Jurkat, Clone E6-1 (cell line): ENCODE measurements at regions not wholly inside any gene's neighbourhood (a gene's known extent, or its start where the extent isn't known, plus 50 kb on each side); places are given as distances from the start of the nearest gene placed in this dataset.

ENCODE experiments used
- DNase-seq: peaks from one replicate; pipeline ENCODE4 v3.0.0-alpha.2; 2011; ENCODE audit warnings: low read depth, low spot score
- H3K4me3 ChIP-seq: 2 replicates; pipeline ENCODE4 v1.5.1; 2011; ENCODE audit warnings: mild to moderate bottlenecking, low read length, control low read depth, moderate library complexity

- H3K4me3 ChIP-seq = no peak overlapping the region
- DNase-seq = no peak
These were observed 75.2 kb upstream of the PRLR start for GRCh38 chr5:35305336-35306020.

- no peak for DNase-seq
- H3K4me3 ChIP-seq = no peak overlapping the region
These were observed 74.0 kb upstream of the PRLR start for GRCh38 chr5:35304291-35304690.

DNA sequence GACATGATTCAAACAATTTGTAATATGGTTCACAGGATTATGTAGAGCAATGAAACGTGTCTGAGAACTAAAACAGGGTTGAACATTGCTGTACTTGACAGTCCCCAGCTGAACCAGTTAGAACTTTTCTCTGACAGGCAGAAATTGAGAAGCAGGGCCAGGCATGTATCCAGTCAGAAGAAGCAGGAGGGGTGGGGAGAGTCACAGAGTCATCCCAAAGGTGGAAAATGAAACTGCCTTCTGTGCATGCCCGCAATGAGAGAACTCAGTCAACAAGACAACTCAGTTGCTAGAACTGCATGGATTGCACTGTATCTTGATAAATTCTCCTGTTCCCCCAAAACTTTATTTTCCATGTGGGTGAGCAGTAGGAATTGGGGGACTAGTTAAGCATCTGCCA lies 72.9 kb upstream of the PRLR start:
- H3K4me3 ChIP-seq = no peak overlapping the region
- no peak for DNase-seq

- no peak overlapping the region for H3K4me3 ChIP-seq
- DNase-seq = no peak
These were observed 72.3 kb upstream of the PRLR start for GRCh38 chr5:35302544-35302943.

GRCh38 chr5:35297755-35298154 lies 67.5 kb upstream of the PRLR start:
- no peak for DNase-seq
- no peak overlapping the region for H3K4me3 ChIP-seq

DNA sequence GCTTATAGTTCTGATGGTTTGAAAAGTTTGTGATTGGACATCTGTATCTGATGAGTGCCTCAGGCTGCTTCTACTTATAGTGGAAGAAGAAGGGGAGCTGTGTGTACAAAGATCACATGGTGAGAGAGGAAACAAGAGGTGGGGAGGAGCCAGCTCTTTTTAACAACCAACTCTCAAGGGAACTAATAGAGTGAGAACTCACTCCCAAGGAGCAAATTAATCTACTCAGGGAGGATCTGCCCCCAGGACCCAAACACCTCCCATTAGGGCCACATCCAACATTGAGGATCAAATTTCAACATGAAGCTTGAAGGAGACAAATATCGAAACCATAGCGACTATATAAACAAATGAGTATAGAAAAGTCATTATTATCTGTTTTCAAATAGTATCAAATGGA lies 64.7 kb upstream of the PRLR start:
- DNase-seq = no peak
- no peak overlapping the region for H3K4me3 ChIP-seq

GRCh38 chr5:35294017-35294416 lies 63.7 kb upstream of the PRLR start:
- DNase-seq = no peak
- H3K4me3 ChIP-seq = no peak overlapping the region

DNA sequence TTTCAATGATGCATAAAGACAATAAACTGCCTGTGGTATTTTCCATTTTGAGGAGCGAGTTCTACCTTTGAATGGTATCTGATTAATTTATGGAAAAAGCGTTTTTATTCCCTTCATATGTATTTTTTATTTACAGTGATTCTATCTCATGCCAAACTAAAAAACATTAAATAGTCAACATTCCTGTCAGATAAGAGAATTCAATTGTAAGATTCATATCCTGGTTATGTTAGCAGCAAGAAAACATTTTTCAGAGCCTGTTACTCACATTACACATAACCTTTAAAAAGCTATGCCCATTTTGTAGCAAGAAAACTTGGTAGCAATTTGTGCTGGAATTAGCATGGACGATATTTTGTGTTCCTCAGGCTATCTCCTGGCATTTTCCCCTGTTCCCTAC lies 55.1 kb upstream of the PRLR start:
- no peak for DNase-seq
- no peak overlapping the region for H3K4me3 ChIP-seq

DNA sequence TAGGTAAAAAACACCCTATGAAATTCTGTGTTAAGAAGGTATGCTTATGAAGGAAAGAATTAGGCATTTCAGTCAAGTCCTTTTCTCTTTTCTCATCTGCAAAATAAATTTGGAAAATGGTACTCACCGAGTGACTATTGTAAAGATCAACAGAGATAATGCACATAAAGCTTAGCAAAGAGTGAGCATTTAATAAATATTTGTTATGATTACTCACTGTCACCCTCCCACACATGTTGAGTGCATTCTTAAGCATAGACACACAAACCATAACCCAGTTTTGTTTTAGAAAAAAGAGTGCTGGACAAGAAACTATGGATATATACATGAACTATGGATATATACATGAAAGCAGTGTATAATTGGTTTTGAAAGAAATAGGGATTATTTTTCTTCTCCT lies 54.7 kb upstream of the PRLR start:
- DNase-seq = no peak
- H3K4me3 ChIP-seq = no peak overlapping the region

GRCh38 chr5:35284364-35284763 lies 54.1 kb upstream of the PRLR start:
- H3K4me3 ChIP-seq = no peak overlapping the region
- DNase-seq = no peak

GRCh38 chr5:35282810-35283209 lies 52.5 kb upstream of the PRLR start:
- no peak overlapping the region for H3K4me3 ChIP-seq
- DNase-seq = no peak

DNA sequence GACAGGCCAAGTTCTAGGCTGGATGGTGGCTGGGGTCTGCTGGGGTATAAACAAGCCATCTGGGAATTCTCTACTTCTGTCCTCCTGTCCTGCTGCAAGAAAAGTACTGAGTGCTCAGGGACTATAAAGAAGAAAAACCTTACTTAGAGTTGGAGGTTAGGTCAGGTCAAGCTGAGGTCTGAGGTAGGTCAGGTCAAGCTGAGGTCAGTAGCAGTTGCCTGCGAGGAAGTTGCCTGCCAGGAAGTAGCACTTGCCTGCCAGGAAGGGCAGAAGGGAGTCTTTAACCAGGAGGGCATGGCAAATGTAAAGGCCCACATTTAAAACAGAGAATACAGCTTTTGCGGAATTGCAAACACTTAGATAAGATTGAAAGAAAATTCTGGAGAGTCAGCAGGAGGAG lies 51.3 kb upstream of the PRLR start:
- DNase-seq = no peak
- no peak overlapping the region for H3K4me3 ChIP-seq
